NCI-H2227 treated with DMSO at 0.1 percent for 48 hours (cell line): ENCODE measurements at regions not wholly inside any gene's neighbourhood (a gene's known extent, or its start where the extent isn't known, plus 50 kb on each side); places are given as distances from the start of the nearest gene placed in this dataset.

Experiments
- DNase-seq: peaks from one replicate; lab custom pipeline; 2025; lab: John Stamatoyannopoulos, UW

GRCh38 chr12:19053218-19053617, 76.3 kb upstream of the PLEKHA5 start:
- DNase-seq = no peak

GRCh38 chr12:19054035-19054434, 75.5 kb upstream of the PLEKHA5 start:
- no peak for DNase-seq

GRCh38 chr12:19055589-19055988, 73.9 kb upstream of the PLEKHA5 start:
- DNase-seq = no peak

- no peak for DNase-seq
Measured at GRCh38 chr12:19058235-19059021, 71.1 kb upstream of the PLEKHA5 start.

GRCh38 chr12:19064713-19065112, 64.8 kb upstream of the PLEKHA5 start:
- no peak for DNase-seq

GRCh38 chr12:19065223-19065622, 64.3 kb upstream of the PLEKHA5 start:
- no peak for DNase-seq

GRCh38 chr12:19065871-19066270, 63.7 kb upstream of the PLEKHA5 start:
- DNase-seq = peak; percentile 72

GRCh38 chr12:19066475-19067001, 63.0 kb upstream of the PLEKHA5 start:
- DNase-seq = no peak

- no peak for DNase-seq
Measured at GRCh38 chr12:19068137-19068536, 61.4 kb upstream of the PLEKHA5 start.

GRCh38 chr12:19070341-19070740, 59.2 kb upstream of the PLEKHA5 start:
- DNase-seq = no peak

- no peak for DNase-seq
Measured at GRCh38 chr12:19074700-19075099, 54.8 kb upstream of the PLEKHA5 start.

- no peak for DNase-seq
Measured at GRCh38 chr12:19075711-19076340, 53.7 kb upstream of the PLEKHA5 start.
